HG02610 (cell line): ENCODE measurements at regions not wholly inside any gene's neighbourhood (a gene's known extent, or its start where the extent isn't known, plus 50 kb on each side); places are given as distances from the start of the nearest gene placed in this dataset.

Source experiments
- ATAC-seq: cut with Tn5 transposase; IDR thresholded peaks from one replicate; pipeline ENCODE4 v1.9.1; 2021; ENCODE audit warnings: mild to moderate bottlenecking, moderate library complexity; ENCODE audit not compliant: unreplicated experiment

DNA sequence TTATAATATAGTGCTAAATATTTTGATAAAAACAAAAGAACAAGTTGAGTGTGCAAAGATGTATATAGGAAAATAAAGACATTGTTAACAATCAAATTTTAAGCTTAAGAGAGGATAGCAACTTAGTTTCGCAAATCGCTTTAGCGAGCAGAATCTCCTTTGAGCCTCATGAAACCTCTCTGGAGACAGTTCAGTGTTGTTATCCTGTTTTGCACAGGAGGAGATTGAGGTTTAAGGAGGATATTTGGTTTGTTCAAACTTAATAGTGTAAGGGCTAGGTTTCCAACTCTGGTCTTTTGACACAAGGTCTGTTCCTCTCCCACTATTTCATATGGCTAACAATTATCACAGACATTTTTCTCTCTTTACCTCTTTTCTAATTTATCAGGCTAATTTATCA, 1848.5 kb upstream of the TENM3 start:
- no peak for ATAC-seq

DNA sequence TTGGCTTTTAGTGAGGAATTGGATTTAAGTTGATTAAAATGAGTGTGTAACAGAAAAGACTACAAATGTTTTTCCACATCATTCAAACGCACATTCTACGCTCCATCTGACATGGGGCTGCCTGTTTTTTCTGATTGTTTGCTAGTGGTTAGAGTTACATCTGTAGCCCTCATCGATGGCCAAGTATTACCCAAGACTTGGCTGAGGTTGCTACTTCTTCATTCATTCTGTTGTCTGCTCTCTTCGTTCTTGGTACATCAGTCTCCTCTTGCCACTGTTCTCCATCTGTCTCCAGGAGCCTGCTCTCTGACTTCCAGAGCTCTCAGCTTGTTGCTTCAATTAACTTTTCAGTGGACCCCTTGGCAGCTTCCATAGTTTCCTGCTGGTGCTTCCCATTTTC, 1844.6 kb upstream of the TENM3 start:
- no peak for ATAC-seq

- no peak for ATAC-seq
These were observed 1835.8 kb upstream of the TENM3 start for GRCh38 chr4:180407275-180407885.

DNA sequence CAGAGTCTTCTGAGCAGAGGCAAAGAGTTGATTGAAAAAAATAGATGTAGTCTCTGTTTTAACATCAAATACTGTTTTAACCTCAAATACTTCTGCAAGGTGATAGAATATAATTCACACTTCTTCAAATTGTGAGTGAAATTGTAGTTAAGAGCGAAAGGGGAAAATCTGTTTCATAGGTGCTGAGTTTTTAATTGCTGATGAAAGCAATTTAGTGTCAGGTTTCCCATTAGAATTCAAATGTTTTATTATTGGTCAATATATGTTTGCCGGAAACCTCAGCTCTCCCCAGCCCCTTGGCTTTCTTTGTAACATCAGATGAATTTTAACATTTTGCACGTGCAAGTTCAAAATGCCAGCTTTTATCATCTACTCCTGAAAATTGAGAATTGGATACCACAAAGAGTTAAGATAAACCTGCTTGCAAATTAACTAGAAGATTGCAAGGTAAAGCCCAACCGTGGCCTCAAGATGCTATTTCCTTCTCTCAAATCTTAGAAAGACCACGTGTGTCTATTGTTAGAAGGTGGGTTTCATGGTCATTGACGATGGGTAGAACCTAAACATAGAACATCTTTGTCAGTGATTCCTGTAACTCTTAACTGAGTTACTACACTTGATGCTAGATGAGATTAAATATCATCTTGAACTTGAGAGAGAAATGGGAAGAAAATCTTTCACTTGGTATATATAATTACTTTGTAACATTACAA, 1824.2 kb upstream of the TENM3 start:
- no peak for ATAC-seq

DNA sequence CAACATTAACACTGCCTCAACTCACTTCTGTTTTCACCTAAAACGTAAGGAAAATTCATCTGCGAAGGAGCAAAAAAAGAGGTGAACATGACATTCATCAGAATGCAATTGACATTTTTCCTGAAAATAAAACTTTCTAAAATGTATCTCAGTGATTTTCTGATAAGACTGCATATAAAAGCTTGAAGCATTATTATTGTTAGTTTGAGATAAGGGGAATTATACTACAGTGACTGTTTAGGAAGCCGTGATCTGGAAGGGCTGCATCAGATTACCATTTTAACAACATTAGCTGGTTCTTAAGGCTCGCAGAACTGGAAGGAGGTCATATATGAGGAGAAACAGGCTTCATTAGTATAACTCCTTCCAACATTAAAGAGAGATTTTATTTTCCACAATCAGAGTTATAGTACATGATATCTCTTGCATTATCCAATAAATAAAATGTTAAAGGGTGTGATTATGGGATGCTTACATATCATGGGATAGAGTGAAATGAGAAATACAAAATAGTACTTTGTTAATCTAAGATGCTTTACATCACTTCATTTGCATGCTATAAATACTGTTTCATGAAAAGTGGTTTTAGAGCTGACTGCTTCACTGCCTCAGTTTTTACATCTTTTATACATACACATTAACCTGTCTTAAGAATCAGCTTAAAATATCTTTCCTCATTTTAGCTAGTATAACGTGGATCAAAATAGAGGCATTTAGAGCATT, 1820.1 kb upstream of the TENM3 start:
- no peak for ATAC-seq

- no peak for ATAC-seq
These were observed 1819.5 kb upstream of the TENM3 start for GRCh38 chr4:180423712-180424057.

- no peak for ATAC-seq
These were observed 1816.3 kb upstream of the TENM3 start for GRCh38 chr4:180426938-180427337.

DNA sequence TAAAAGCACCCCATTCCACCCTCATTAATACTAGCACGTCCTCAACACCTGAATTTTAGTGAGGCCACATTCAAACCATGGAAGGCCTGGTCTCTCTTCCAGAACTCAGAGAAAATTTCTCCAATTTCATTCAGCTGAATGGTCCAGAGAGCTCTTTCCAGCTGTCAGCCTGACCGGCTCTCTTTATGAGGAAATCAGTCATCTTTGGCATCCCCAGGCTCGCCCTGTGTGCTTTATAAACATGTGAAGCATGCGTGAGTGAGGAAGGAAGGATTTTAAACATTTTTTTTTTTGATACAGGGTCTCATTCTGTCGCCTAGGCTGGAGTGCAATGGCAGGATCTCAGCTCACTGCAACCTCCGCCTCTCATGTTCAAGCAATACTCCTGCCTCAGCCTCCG, 1812.9 kb upstream of the TENM3 start:
- no peak for ATAC-seq

DNA sequence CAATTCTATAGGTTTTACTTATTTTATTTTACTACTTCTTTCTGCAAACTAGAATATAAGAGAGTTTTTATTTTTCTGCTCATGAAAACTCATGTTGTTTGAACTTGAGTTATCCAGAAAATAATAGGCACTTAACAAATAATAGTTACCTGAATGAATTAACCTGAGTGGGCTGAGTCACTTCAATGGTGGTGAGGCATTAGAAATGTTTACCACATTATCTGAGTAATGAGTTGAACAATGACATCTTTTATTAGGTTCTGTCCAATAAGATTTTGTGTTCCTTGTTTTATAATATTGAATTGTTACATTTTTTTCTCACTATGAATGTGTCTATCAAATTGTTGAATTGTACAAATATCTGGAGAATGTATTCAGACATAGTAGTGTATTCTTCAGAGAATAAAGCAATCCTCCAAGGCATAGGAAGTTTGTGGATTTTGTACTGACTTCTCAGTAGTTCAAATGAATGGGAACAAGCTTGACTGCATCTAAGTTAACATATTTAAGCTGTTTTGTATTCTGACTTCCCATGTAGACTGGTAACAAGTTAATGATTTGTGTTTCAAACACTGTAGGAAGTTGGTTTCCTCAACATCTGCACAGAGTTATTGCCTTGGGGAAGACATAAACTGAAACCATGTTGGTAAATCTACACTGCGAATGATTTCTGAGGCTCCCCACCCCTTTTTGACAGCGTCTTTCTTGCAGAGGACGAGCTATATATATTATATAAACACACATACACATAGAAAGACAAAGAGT, 1808.9 kb upstream of the TENM3 start:
- peak; percentile 41 for ATAC-seq

- no peak for ATAC-seq
These were observed 1806.8 kb upstream of the TENM3 start for GRCh38 chr4:180436361-180436760.

DNA sequence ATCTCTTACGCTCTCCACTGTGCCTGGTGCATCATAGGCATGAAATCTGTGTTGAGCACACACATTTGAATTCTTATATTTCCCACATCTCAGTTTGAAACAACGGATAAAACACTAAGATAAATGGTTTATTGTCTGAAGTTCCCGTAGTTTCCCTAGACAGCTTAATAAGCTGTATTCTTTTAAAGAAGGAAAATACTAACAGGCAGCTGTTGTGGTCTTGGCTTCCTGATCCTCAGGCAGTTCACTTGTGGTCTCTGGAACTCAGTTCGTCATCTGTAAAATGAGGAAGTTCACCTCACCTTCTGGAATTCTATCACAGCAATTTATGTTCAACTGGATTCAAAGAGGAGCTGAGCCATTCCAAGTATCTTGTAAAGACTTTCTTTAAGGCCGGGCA, 1805.6 kb upstream of the TENM3 start:
- ATAC-seq = no peak

GRCh38 chr4:180448306-180448705, 1794.9 kb upstream of the TENM3 start:
- no peak for ATAC-seq

GRCh38 chr4:180449395-180449956, 1793.7 kb upstream of the TENM3 start:
- peak; percentile 74 for ATAC-seq

- ATAC-seq = no peak
These were observed 1788.0 kb upstream of the TENM3 start for GRCh38 chr4:180455226-180455625.

- ATAC-seq = no peak
These were observed 1786.3 kb upstream of the TENM3 start for GRCh38 chr4:180456928-180457327.

GRCh38 chr4:180462116-180462515, 1781.1 kb upstream of the TENM3 start:
- ATAC-seq = no peak

DNA sequence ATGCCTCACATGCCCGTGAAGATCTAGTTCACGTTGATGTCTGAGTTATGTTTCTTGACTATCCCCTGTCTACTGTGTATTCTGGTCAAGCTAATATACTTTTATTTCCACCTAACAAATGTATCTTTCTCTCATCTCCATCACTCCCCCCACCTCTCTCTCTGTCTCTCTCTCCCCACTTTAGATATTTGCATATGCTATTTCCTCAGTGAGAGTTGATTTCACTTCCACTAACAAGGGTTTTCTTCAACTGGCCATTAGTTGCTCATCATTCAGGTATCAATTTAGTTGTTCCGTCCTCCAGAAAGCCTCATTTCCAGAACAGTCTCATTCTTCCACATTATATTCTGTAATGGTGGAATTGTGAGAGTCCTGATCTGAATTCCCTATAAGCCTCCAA, 1777.8 kb upstream of the TENM3 start:
- no peak for ATAC-seq

DNA sequence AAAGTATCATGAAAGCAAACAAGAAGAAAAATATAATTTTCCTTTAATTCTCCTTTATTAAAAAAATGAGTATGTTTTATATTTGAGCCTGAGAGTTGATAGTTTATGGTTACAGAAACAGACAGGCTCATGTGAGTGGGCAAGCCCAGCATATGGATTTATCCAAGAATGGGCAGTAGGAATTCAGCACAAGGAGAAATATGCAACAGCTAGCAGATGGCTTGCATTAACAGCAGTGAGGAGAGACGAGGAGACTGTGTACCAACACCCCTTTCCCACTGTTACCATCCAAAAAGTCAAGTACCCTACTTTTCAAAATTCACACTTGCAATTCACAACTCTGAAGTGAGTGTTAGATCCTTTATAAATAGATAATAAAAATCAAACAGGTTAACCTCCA, 1760.2 kb upstream of the TENM3 start:
- ATAC-seq = no peak

DNA sequence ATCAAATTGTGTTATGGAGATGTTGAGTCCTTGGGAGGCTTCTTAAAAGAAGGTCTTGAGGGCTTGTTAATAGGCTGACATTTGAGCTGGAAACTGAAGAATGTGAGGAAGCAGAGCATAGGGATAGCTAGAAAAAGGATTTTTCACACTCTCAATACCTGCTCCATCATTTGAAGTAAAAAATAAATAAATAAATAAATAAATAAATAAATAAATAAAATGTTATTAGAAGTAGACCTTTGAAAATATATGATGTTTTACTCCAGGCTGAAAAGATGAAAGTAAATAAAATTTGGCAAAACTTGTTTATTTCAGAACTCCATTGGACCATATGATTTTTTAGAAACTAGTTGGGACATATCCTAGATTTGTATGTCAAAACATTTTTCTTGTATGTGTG, 1757.8 kb upstream of the TENM3 start:
- ATAC-seq = no peak

DNA sequence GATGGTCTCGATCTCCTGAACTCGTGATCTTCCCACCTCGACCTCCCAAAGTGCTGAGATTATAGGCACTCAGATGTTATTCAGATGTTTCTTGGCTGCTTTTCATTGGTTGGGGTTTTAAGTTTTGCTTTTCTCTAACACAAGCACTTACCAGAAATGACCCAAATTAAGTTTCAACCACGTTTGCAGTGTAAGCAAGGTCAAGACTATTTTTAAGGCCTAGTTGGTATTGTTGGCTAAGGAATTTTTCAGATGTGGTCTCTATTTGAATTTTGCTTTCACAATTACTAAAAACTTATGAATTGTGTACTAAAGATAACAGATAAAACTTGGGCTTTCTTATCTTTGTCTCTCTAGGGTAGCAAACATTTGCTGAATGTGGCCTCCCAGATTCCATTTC, 1756.9 kb upstream of the TENM3 start:
- peak; percentile 69 for ATAC-seq

DNA sequence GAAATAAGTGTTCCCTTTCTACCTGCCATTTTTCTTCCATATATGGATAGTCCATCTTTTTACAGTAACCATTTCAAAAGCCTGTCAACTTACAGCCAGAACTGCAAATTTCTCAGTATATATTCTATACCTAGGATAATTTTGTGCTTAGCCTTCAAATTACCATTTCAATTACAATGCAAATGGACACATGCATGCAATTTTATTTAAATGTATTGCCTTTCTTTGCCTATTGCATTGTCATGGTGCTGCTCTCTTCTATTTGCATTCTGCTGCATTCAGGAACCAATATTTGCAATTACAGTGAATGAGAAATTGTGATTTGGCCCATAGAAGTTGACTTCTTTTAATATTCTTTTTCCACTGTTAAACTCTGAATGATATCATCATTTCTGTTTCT, 1753.4 kb upstream of the TENM3 start:
- ATAC-seq = no peak
